MG63 (cell line): ENCODE measurements at regions not wholly inside any gene's neighbourhood (a gene's known extent, or its start where the extent isn't known, plus 50 kb on each side); places are given as distances from the start of the nearest gene placed in this dataset.
"Not testable (repeated sequence)": the region's sequence is repeated elsewhere in the genome, so short reads cannot be mapped to it uniquely, and the experiment has no call there.

Experiments
- DNase-seq: peaks from one replicate; pipeline ENCODE4 v3.0.0-alpha.2; 2020
- H3K27me3 ChIP-seq: fragments of 250-450 bp; sonication (Bioruptor Pico); 2 replicates; pipeline ENCODE4 v1.5.1; 2020; ENCODE audit warnings: mild to moderate bottlenecking, moderate library complexity
- H3K36me3 ChIP-seq: fragments of 250-450 bp; sonication (Bioruptor Pico); 2 replicates; pipeline ENCODE4 v1.5.1; 2020; ENCODE audit warnings: mild to moderate bottlenecking, moderate library complexity
- H3K4me3 ChIP-seq: fragments of 250-450 bp; sonication (Bioruptor Pico); 2 replicates; pipeline ENCODE4 v1.5.1; 2020; ENCODE audit warnings: mild to moderate bottlenecking, moderate library complexity
- H3K9me3 ChIP-seq: fragments of 250-450 bp; sonication (Bioruptor Pico); 2 replicates; pipeline ENCODE4 v1.5.1; 2020; ENCODE audit warnings: mild to moderate bottlenecking, moderate library complexity

DNA sequence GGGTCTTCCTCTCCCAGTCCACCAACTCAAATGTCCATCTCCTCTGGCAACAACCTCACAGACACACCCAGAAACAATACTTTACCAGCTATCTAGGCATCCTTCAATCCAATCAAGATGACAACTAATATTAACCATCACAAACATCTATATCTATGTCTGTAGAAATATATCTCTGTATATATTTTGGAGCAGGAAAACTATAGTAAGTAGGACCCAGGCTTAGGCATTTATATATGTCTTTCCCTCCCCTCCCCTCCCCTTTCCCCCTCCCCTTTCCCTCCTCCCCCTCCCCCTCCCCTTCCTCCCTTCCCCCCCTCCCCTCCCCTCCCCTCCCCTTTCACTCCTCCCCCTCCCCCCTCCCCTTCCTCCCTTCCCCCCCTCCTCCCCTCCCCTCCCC lies 210.5 kb downstream of the RNF144A start:
- no peaks in the 10 kb centered on the region for H3K27me3 ChIP-seq
- H3K36me3 ChIP-seq, result no peaks in the 10 kb centered on the region
- DNase-seq, result no peak
- H3K9me3 ChIP-seq, result no peaks in the 10 kb centered on the region
- no peak overlapping the region for H3K4me3 ChIP-seq

DNA sequence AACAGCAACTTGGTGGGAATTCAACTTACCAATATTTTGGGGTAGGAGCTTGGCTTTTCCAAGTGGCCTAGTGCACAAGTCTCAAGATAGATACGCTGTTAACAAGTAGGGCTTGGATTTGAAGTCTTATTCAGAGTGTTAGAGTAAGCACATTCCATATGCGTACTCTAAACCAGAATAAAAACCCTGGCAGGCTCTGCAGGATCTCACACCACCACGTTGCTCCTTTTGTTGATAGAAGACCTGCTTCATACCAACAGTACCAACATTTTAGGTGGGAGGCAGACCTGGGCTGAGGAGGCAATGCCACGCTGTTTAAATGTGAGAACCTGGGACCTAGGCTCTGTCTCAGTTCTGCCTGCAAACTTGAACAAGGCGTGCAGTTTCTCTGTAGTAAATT lies 214.0 kb downstream of the RNF144A start:
- Histone ChIP-seq H3K36me3 (no peaks in the 10 kb centered on the region), H3K27me3 (no peaks in the 10 kb centered on the region), H3K4me3 (no peak overlapping the region), H3K9me3 (no peaks in the 10 kb centered on the region)
- no peak for DNase-seq

DNA sequence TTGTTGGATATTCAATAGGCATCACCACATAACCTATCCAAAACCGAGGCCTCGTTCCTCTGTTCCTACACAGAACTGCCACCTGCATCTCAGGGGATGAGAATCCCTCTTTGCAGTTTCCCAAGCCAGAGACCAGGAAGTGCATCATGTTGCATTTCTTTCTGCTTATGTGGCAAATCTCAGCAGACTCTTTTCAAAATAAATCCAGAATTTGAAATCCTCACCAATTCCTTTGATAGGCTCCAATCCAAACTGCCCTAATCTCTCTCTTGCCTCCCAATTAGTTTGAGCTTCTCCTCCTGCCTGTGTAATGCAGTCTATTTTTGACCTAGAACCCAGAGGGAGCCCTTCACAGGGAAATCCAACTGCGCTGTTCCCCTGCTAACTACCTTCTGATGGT lies 215.5 kb downstream of the RNF144A start:
- Histone ChIP-seq H3K36me3 (no peaks in the 10 kb centered on the region), H3K9me3 (no peaks in the 10 kb centered on the region), H3K4me3 (no peak overlapping the region), H3K27me3 (no peaks in the 10 kb centered on the region)
- DNase-seq, result no peak

- Histone ChIP-seq H3K9me3 (no peaks in the 10 kb centered on the region), H3K4me3 (no peak overlapping the region), H3K27me3 (no peaks in the 10 kb centered on the region), H3K36me3 (no peaks in the 10 kb centered on the region)
- peak; percentile 71 for DNase-seq
These were observed 216.3 kb downstream of the RNF144A start for GRCh38 chr2:7133521-7133920.

DNA sequence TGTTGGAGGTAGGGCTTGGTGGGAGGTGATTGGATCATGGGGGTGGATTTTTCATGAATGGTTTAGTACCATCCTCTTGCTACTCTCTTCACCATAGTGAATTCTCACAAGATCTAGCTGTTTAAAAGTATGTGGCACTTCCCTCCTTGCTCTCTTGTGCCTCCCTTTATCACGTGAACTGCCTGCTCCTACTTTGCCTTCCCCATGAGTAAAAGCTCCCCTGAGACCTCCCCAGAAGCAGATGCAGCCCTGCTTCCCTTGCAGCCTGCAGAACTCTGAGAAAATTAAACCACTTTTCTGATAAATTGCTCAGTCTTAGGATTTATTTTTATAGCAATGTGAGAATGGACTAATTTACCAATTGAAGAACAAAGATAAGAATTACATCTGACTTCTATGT lies 223.1 kb downstream of the RNF144A start:
- Histone ChIP-seq H3K4me3 (no peak overlapping the region), H3K36me3 (no peaks in the 10 kb centered on the region), H3K9me3 (no peaks in the 10 kb centered on the region), H3K27me3 (no peaks in the 10 kb centered on the region)
- no peak for DNase-seq

DNA sequence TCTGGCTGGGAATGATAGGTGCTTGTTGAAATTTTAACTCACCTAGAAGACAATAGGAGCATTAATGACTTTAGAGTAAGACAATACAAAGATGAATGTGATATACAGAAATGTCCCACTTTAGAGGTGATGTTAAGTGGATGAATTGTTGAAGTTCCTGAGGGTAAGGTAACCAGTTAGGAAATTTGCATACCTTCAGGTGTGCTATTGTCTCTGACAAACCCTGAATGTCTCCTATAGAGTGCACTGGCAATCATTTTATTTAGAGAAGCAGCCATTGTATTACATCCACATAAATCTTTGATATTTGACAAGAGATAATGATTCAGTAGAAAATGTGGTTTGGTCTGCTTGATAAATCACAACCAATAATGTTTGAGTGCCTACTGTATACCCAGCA lies 228.5 kb downstream of the RNF144A start:
- Histone ChIP-seq H3K27me3 (no peaks in the 10 kb centered on the region), H3K4me3 (no peak overlapping the region), H3K9me3 (no peaks in the 10 kb centered on the region), H3K36me3 (no peaks in the 10 kb centered on the region)
- no peak for DNase-seq

DNA sequence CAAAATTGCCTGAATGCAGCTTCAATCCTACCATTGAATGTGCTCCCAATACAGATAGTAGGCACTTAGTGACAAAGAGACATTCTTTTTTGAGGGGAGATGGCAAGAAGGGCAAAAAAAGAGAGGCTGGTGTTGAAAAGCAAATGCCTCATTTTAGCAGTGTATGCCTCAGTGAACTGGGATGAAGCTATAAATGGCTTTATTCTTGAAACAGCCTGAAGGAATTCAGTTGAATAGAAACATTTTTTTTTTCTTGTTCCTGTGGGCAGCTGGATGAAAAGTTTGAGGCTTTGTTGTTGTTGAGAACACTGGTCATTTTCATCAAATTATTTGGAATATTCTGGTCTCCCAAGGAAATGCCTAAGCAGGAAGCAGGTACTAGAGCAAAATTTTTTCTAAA lies 228.9 kb downstream of the RNF144A start:
- Histone ChIP-seq H3K9me3 (no peaks in the 10 kb centered on the region), H3K27me3 (no peaks in the 10 kb centered on the region), H3K4me3 (no peak overlapping the region), H3K36me3 (no peaks in the 10 kb centered on the region)
- no peak for DNase-seq

GRCh38 chr2:7154656-7155055 lies 237.4 kb downstream of the RNF144A start:
- Histone ChIP-seq H3K27me3 (no peaks in the 10 kb centered on the region), H3K9me3 (no peaks in the 10 kb centered on the region; the same call in 1 of the 2 replicates), H3K4me3 (no peak overlapping the region), H3K36me3 (no peaks in the 10 kb centered on the region)
- no peak for DNase-seq

DNA sequence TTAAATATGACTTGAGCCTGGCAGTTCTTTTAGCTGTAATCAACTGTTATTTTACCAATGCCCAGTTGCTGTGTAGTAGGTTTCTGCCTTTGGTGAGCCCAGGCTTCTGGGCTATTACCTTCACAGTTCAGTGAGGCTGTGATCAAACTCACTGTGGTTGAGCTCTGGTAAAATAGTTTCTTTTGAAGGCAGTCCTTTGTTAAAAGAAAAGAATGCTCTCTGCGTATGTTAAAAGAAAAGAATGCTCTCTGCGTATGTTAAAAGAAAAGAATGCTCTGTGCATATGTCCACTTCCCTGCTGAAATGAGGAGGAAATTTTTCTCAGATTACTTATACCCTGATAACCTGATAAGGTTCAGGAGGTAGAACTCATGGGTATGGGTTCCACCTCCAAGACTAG lies 244.3 kb downstream of the RNF144A start:
- DNase-seq, result no peak
- no peak overlapping the region for H3K4me3 ChIP-seq
- no peaks in the 10 kb centered on the region for H3K9me3 ChIP-seq
- H3K36me3 ChIP-seq, result no peaks in the 10 kb centered on the region
- H3K27me3 ChIP-seq, result no peaks in the 10 kb centered on the region

GRCh38 chr2:7165736-7166135 lies 248.5 kb downstream of the RNF144A start:
- H3K36me3 ChIP-seq, result no peaks in the 10 kb centered on the region
- no peak overlapping the region for H3K4me3 ChIP-seq
- peak; percentile 11 for DNase-seq
- H3K27me3 ChIP-seq, result no peaks in the 10 kb centered on the region
- no peaks in the 10 kb centered on the region for H3K9me3 ChIP-seq

DNA sequence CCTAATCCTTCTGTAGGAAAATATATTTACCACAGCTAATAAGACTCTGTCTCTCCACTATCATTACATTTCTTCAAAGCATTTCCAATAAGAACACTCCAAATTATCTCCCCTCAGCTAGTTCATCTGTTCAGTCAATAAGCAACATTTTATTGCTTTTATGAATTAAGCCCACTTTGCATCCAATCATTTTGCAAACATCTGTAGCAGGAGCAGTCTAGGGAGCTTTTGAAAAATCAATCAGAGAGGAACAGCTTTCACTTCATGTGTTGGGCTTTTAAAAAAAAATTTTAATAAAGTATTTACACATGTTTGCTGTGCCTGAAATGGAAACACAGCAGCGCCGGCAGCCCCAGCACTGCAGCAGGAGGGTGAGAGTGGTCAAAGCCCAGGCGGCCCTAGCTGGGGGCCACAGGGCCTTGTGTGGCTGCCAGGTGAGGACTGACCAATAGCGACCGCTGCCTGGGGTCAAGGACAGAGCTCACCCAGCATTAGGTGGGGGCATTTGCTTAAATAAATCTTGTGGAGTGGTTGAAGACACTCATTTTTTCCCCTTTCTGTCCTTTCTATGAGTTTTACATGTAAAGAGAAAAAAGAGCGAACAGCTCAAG lies 250.7 kb downstream of the RNF144A start:
- Histone ChIP-seq H3K27me3 (no peaks in the 10 kb centered on the region), H3K36me3 (no peaks in the 10 kb centered on the region), H3K9me3 (no peaks in the 10 kb centered on the region), H3K4me3 (no peak overlapping the region)
- DNase-seq, result no peak

DNA sequence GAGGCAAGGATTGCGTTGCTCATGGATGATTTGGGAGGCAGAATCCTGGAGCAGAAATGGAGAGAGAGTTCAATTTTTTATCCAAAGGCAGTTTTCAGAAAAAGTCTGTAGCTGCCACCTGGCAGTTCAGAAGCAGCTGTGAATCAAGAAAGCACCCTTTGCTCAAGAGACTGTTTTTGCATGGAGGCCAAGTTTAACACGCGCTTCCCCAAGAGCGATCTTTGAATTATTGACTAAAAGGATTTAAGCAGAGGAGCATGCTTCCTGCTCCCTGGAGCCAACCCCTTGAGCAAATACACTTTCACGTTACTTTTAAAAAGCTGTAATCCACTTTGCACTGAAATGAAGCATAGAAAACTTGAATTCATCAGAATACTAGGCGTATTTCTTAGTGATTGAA lies 252.4 kb downstream of the RNF144A start:
- H3K27me3 ChIP-seq, result no peaks in the 10 kb centered on the region
- no peak overlapping the region for H3K4me3 ChIP-seq
- DNase-seq, result no peak
- H3K9me3 ChIP-seq, result no peaks in the 10 kb centered on the region
- no peaks in the 10 kb centered on the region for H3K36me3 ChIP-seq

DNA sequence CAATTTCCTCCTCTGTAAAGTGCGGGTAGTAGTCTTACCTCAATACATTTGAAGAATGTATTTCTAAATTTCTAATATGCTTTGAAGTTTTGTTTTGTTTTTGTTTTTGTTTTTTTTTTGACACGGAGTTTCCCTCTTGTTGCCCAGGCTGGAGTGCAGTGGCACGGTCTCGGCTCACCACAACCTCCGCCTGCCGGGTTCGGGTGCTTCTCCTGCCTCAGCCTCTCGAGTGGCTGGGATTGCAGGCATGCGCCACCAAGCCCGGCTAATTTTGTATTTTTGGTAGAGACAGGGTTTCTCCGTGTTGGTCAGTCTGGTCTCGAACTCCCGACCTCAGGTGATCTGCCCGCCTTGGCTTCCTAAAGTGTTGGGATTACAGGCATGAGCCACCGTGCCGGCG lies 261.8 kb downstream of the RNF144A start:
- H3K9me3 ChIP-seq, DNase-seq, H3K27me3 ChIP-seq, H3K36me3 ChIP-seq, H3K4me3 ChIP-seq: not testable (repeated sequence)

GRCh38 chr2:7180638-7181370 lies 263.6 kb downstream of the RNF144A start:
- H3K36me3 ChIP-seq, result no peaks in the 10 kb centered on the region
- H3K27me3 ChIP-seq, result no peaks in the 10 kb centered on the region
- H3K9me3 ChIP-seq, result no peaks in the 10 kb centered on the region
- DNase-seq, result peak; percentile 39
- H3K4me3 ChIP-seq, result no peak overlapping the region

GRCh38 chr2:7182525-7182924 lies 265.3 kb downstream of the RNF144A start:
- Histone ChIP-seq H3K36me3 (no peaks in the 10 kb centered on the region), H3K27me3 (no peaks in the 10 kb centered on the region), H3K9me3 (no peaks in the 10 kb centered on the region), H3K4me3 (no peak overlapping the region)
- DNase-seq, result no peak

DNA sequence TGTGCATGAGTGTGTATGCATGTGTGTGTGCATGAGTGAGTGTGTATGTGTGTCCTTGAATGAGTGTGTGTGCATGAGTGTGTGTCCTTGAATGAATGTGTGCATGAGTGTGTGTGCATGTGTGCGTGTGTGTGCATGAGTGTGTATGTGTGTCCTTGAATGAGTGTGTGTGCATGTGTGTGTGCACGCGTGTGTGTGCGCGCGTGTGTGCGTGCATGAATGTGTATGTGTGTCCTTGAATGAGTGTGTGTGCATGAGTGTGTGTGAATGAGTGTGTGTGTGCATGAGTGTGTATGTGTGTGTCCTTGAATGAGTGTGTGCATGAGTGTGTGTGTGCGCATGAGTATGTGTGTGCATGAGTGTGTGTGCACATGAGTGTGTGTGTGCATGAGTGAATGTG lies 271.9 kb downstream of the RNF144A start:
- Histone ChIP-seq H3K27me3 (no peaks in the 10 kb centered on the region), H3K4me3 (no peak overlapping the region), H3K36me3 (no peaks in the 10 kb centered on the region), H3K9me3 (no peaks in the 10 kb centered on the region)
- no peak for DNase-seq

GRCh38 chr2:7190587-7191324 lies 273.5 kb downstream of the RNF144A start:
- DNase-seq, result no peak
- H3K9me3 ChIP-seq, result no peaks in the 10 kb centered on the region
- no peaks in the 10 kb centered on the region for H3K27me3 ChIP-seq
- no peak overlapping the region for H3K4me3 ChIP-seq
- H3K36me3 ChIP-seq, result no peaks in the 10 kb centered on the region

GRCh38 chr2:7191932-7192331 lies 274.7 kb downstream of the RNF144A start:
- Histone ChIP-seq H3K36me3 (no peaks in the 10 kb centered on the region), H3K27me3 (no peaks in the 10 kb centered on the region), H3K9me3 (no peaks in the 10 kb centered on the region), H3K4me3 (no peak overlapping the region)
- peak; percentile 39 for DNase-seq
